HEK293 (cell line): ENCODE measurements at regions not wholly inside any gene's neighbourhood (a gene's known extent, or its start where the extent isn't known, plus 50 kb on each side); places are given as distances from the start of the nearest gene placed in this dataset.

ENCODE experiments used
- CTCF ChIA-PET: fragments of 350-600 bp; formaldehyde crosslinking; extraction: SDS; loops from one replicate; lab custom pipeline; 2021; ENCODE audit warnings: antibody characterized with exemption; lab: Yijun Ruan, JAX
- POLR2A ChIA-PET: fragments of 300-600 bp; formaldehyde crosslinking; extraction: SDS; loops from one replicate; lab custom pipeline; 2020; ENCODE audit warnings: antibody characterized with exemption, inconsistent platforms; lab: Yijun Ruan, JAX
- H3K27ac ChIP-seq: fragments of 200-500 bp; sonication (Bioruptor generic); 2 replicates; pipeline ENCODE4 v1.5.1; 2014; ENCODE audit warnings: low read depth, low read length, control low read depth, inconsistent platforms; ENCODE audit errors: extremely low read depth
- H3K36me3 ChIP-seq, 2 experiments: fragments of 200-500 bp in 1 of 2; sonication (Bioruptor generic) in 1 of 2; 1 replicate in 1 of 2; 2 replicates in 1 of 2; pipeline ENCODE4 v1.5.1; 2014 to 2017; ENCODE audit warnings: inconsistent platforms in 2 of 2, low read length in 2 of 2; ENCODE audit not compliant: control insufficient read depth in 2 of 2, insufficient read depth in 1 of 2
- H3K4me1 ChIP-seq: fragments of 200-500 bp; sonication (Bioruptor generic); 2 replicates; pipeline ENCODE4 v1.5.1; 2014; ENCODE audit warnings: mild to moderate bottlenecking, low read length, inconsistent platforms; ENCODE audit not compliant: control insufficient read depth, insufficient read depth
- H3K4me3 ChIP-seq: 2 replicates; pipeline ENCODE4 v1.5.1; 2011; ENCODE audit warnings: low read depth, mild to moderate bottlenecking, control low read depth, low read length, moderate library complexity
- H3K9me3 ChIP-seq: fragments of 200-500 bp; sonication (Bioruptor generic); 2 replicates; pipeline ENCODE4 v1.5.1; 2014; ENCODE audit warnings: low read depth, low read length, inconsistent platforms; ENCODE audit not compliant: control insufficient read depth, insufficient read depth
- EGR2 ChIP-seq: fragments of 450-650 bp; formaldehyde crosslinking; IDR thresholded peaks from 2 replicates; pipeline ENCODE4 v1.5.1; 2016; ENCODE audit warnings: low read depth, missing biosample characterization, missing genetic modification characterization
- ZBTB44 ChIP-seq: fragments of 450-650 bp; IDR thresholded peaks from 2 replicates; pipeline ENCODE4 v1.5.1; 2018; ENCODE audit warnings: missing biosample characterization, mild to moderate bottlenecking, missing genetic modification characterization
- ZIC2 ChIP-seq: fragments of 450-650 bp; formaldehyde crosslinking; IDR thresholded peaks from 2 replicates; pipeline ENCODE4 v1.5.1; 2016; ENCODE audit warnings: missing biosample characterization, missing genetic modification characterization
- ZNF132 ChIP-seq: fragments of 450-650 bp; formaldehyde crosslinking; IDR thresholded peaks from 2 replicates; pipeline ENCODE4 v1.5.1; 2017; ENCODE audit warnings: missing biosample characterization, missing genetic modification characterization, borderline replicate concordance
- ZNF169 ChIP-seq: fragments of 450-650 bp; formaldehyde crosslinking; IDR thresholded peaks from 2 replicates; pipeline ENCODE4 v1.5.1; 2016; ENCODE audit warnings: missing biosample characterization, missing genetic modification characterization
- ZNF274 ChIP-seq, 2 experiments: fragments of 200-500 bp in 1 of 2; fragments of 450-650 bp in 1 of 2; sonication (Bioruptor generic) in 1 of 2; formaldehyde crosslinking in 1 of 2; IDR thresholded peaks; 2 replicates each; pipeline versions ENCODE4 v1.5.1 to v1.6.1; 2014 to 2016; ENCODE audit warnings: borderline replicate concordance in 1 of 2, inconsistent platforms in 1 of 2, low read length in 1 of 2, missing biosample characterization in 1 of 2, missing genetic modification characterization in 1 of 2
- ZNF292 ChIP-seq: fragments of 450-650 bp; formaldehyde crosslinking; IDR thresholded peaks from 2 replicates; pipeline ENCODE4 v1.5.1; 2016; ENCODE audit warnings: low read depth, missing biosample characterization, missing genetic modification characterization, borderline replicate concordance
- ZNF324 ChIP-seq: fragments of 450-650 bp; formaldehyde crosslinking; IDR thresholded peaks from 2 replicates; pipeline ENCODE4 v1.5.1; 2016; ENCODE audit warnings: missing biosample characterization, missing genetic modification characterization
- ZNF354C ChIP-seq: fragments of 450-650 bp; formaldehyde crosslinking; IDR thresholded peaks from 2 replicates; pipeline ENCODE4 v1.5.1; 2016; ENCODE audit warnings: missing biosample characterization, missing genetic modification characterization, low read depth, borderline replicate concordance
- ZNF366 ChIP-seq: fragments of 450-650 bp; formaldehyde crosslinking; conservative IDR thresholded peaks from 2 replicates; pipeline ENCODE4 v1.5.1; 2016; ENCODE audit warnings: missing biosample characterization, missing genetic modification characterization
- ZNF548 ChIP-seq: fragments of 450-650 bp; formaldehyde crosslinking; IDR thresholded peaks from 2 replicates; pipeline ENCODE4 v1.5.1; 2016; ENCODE audit warnings: missing biosample characterization, missing genetic modification characterization
- ZNF555 ChIP-seq: fragments of 450-650 bp; formaldehyde crosslinking; conservative IDR thresholded peaks from 2 replicates; pipeline ENCODE4 v1.5.1; 2017; ENCODE audit warnings: missing biosample characterization, mild to moderate bottlenecking, missing genetic modification characterization, inconsistent platforms
- ZNF571 ChIP-seq: fragments of 450-650 bp; formaldehyde crosslinking; IDR thresholded peaks from 2 replicates; pipeline ENCODE4 v1.5.0; 2017; ENCODE audit warnings: missing biosample characterization, missing genetic modification characterization
- ZNF843 ChIP-seq: fragments of 450-650 bp; formaldehyde crosslinking; IDR thresholded peaks from 2 replicates; pipeline ENCODE4 v1.5.1; 2016; ENCODE audit warnings: missing biosample characterization, missing genetic modification characterization
- TF ChIP-seq, protein P1 (sequence below): fragments of 450-650 bp; formaldehyde crosslinking; IDR thresholded peaks from 2 replicates; pipeline ENCODE4 v1.5.1; 2016; ENCODE audit warnings: missing biosample characterization, missing genetic modification characterization
- TF ChIP-seq, protein P2 (sequence below): fragments of 450-650 bp; formaldehyde crosslinking; IDR thresholded peaks from 2 replicates; pipeline ENCODE4 v1.5.1; 2016; ENCODE audit warnings: missing biosample characterization, missing genetic modification characterization, borderline replicate concordance
- TF ChIP-seq, protein P3 (sequence below): fragments of 450-650 bp; formaldehyde crosslinking; IDR thresholded peaks from 2 replicates; pipeline ENCODE4 v1.5.1; 2017; ENCODE audit warnings: missing biosample characterization, missing genetic modification characterization
- TF ChIP-seq, protein P4 (sequence below): fragments of 450-650 bp; formaldehyde crosslinking; IDR thresholded peaks from 2 replicates; pipeline ENCODE4 v1.5.1; 2016; ENCODE audit warnings: missing biosample characterization, missing genetic modification characterization

- CTCF ChIA-PET = interaction anchor here (0.5 kb wide), 2 partner anchors 23 to 26 kb away, joined by 3 to 5 read pairs; no protein-coding TSS in a partner anchor
Observed at GRCh38 chr22:42196454-42196853, 65.8 kb upstream of the CYP2D6 start.

GRCh38 chr22:42194953-42195352 lies 64.3 kb upstream of the CYP2D6 start:
- TF ChIP-seq EGR2 = no peak
- no peak for TF ChIP-seq ZNF292 (tag by site-specific recombination)
- no peak for TF ChIP-seq ZNF366
- TF ChIP-seq ZNF169 = no peak
- TF ChIP-seq, protein P1, sequence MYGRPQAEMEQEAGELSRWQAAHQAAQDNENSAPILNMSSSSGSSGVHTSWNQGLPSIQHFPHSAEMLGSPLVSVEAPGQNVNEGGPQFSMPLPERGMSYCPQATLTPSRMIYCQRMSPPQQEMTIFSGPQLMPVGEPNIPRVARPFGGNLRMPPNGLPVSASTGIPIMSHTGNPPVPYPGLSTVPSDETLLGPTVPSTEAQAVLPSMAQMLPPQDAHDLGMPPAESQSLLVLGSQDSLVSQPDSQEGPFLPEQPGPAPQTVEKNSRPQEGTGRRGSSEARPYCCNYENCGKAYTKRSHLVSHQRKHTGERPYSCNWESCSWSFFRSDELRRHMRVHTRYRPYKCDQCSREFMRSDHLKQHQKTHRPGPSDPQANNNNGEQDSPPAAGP (tag by site-specific recombination) = no peak
- TF ChIP-seq ZNF274 (IDR thresholded peaks at IDR 0.05; ENCODE audit: low read length) = no peak
- no peak for TF ChIP-seq ZNF274 (tag by site-specific recombination; IDR thresholded peaks at IDR 0.05; ENCODE audit: borderline replicate concordance)
- TF ChIP-seq, protein P2, sequence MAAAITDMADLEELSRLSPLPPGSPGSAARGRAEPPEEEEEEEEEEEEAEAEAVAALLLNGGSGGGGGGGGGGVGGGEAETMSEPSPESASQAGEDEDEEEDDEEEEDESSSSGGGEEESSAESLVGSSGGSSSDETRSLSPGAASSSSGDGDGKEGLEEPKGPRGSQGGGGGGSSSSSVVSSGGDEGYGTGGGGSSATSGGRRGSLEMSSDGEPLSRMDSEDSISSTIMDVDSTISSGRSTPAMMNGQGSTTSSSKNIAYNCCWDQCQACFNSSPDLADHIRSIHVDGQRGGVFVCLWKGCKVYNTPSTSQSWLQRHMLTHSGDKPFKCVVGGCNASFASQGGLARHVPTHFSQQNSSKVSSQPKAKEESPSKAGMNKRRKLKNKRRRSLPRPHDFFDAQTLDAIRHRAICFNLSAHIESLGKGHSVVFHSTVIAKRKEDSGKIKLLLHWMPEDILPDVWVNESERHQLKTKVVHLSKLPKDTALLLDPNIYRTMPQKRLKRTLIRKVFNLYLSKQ (tag by site-specific recombination) = no peak
- TF ChIP-seq ZIC2 (tag by site-specific recombination) = no peak
- no peak for TF ChIP-seq ZNF354C (tag by site-specific recombination)
- TF ChIP-seq ZBTB44 (tag by site-specific recombination) = no peak
- no peak for TF ChIP-seq ZNF132 (tag by site-specific recombination)
- CTCF ChIA-PET = no interaction called here
- no peak overlapping the region for H3K4me3 ChIP-seq

More at GRCh38 chr22:42196454-42196853, 65.8 kb upstream of the CYP2D6 start:
- POLR2A ChIA-PET = interaction anchor here (1.1 kb wide), 1 partner anchor 173 kb away, joined by 3 read pairs; no protein-coding TSS in a partner anchor
- Histone ChIP-seq H3K4me3 (no peak overlapping the region), H3K4me1 (no peaks in the 10 kb centered on the region), H3K27ac (no peak overlapping the region), H3K36me3 (peaks cover 0 to 5% of the 10 kb centered on the region in 2 experiments; a peak in 1 of 3 replicates), H3K9me3 (no peaks in the 10 kb centered on the region)
- TF ChIP-seq ZNF571 (tag by site-specific recombination) (no peak), ZNF843 (tag by site-specific recombination) (no peak), ZNF324 (tag by site-specific recombination) (no peak), ZNF555 (no peak), ZNF548 (tag by site-specific recombination) (no peak)
- TF ChIP-seq, protein P3, sequence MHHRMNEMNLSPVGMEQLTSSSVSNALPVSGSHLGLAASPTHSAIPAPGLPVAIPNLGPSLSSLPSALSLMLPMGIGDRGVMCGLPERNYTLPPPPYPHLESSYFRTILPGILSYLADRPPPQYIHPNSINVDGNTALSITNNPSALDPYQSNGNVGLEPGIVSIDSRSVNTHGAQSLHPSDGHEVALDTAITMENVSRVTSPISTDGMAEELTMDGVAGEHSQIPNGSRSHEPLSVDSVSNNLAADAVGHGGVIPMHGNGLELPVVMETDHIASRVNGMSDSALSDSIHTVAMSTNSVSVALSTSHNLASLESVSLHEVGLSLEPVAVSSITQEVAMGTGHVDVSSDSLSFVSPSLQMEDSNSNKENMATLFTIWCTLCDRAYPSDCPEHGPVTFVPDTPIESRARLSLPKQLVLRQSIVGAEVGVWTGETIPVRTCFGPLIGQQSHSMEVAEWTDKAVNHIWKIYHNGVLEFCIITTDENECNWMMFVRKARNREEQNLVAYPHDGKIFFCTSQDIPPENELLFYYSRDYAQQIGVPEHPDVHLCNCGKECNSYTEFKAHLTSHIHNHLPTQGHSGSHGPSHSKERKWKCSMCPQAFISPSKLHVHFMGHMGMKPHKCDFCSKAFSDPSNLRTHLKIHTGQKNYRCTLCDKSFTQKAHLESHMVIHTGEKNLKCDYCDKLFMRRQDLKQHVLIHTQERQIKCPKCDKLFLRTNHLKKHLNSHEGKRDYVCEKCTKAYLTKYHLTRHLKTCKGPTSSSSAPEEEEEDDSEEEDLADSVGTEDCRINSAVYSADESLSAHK (tag by site-specific recombination) = no peak
- TF ChIP-seq, protein P4, sequence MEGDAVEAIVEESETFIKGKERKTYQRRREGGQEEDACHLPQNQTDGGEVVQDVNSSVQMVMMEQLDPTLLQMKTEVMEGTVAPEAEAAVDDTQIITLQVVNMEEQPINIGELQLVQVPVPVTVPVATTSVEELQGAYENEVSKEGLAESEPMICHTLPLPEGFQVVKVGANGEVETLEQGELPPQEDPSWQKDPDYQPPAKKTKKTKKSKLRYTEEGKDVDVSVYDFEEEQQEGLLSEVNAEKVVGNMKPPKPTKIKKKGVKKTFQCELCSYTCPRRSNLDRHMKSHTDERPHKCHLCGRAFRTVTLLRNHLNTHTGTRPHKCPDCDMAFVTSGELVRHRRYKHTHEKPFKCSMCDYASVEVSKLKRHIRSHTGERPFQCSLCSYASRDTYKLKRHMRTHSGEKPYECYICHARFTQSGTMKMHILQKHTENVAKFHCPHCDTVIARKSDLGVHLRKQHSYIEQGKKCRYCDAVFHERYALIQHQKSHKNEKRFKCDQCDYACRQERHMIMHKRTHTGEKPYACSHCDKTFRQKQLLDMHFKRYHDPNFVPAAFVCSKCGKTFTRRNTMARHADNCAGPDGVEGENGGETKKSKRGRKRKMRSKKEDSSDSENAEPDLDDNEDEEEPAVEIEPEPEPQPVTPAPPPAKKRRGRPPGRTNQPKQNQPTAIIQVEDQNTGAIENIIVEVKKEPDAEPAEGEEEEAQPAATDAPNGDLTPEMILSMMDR = no peak

More at GRCh38 chr22:42194953-42195352, 64.3 kb upstream of the CYP2D6 start:
- no peaks in the 10 kb centered on the region for H3K36me3 ChIP-seq
- POLR2A ChIA-PET = no interaction called here
- no peak overlapping the region for H3K27ac ChIP-seq
- H3K9me3 ChIP-seq = no peaks in the 10 kb centered on the region
- H3K4me1 ChIP-seq = no peaks in the 10 kb centered on the region
